ENCODE measurements at regions not wholly inside any gene's neighbourhood (a gene's known extent, or its start where the extent isn't known, plus 50 kb on each side); places are given as distances from the start of the nearest gene placed in this dataset.
"Not testable (repeated sequence)": the region's sequence is repeated elsewhere in the genome, so short reads cannot be mapped to it uniquely, and the experiment has no call there.

DNA sequence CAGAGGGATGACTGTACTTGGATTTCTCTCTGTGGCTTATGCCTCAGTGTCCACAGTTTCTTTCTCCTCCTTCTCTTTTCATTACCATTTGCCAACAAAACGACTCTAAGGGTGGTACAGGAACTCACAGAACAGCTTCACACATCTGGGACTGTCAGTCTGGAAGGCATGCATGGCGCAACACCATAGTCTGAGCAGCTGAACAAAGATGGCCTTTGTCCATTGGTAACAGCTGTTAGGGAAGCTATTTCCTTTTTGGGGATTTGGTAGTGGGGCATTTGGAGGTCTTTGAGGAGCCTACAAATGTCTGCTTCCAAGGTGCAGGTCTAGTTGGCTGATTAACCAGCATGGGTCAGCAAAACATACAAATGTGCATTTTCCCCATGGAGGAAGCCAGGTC, 81.4 kb upstream of the PCDH8 start:
- no peak for DNase-seq

DNA sequence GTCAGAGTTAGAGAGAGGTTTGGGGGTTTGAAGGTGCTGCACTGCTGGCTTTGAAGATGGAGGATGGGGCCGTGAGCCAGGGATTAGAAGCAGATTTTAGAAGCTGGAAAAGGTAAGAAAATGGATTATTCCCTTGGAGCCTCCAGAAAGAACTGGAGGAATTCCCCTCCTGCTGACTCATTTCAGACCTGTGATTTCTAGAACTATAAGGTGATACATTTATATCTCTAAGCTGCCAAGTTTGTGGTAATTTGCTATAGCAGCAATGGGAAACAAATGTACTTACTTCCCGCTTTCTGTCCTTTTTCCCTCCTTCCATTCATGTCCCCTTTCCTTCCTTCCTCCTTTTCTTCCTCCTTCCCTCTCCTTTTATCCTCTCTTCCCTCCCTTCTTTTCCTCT, 78.5 kb upstream of the PCDH8 start:
- no peak for DNase-seq

GRCh38 chr13:52925775-52926285, 77.4 kb upstream of the PCDH8 start:
- no peak for DNase-seq

DNA sequence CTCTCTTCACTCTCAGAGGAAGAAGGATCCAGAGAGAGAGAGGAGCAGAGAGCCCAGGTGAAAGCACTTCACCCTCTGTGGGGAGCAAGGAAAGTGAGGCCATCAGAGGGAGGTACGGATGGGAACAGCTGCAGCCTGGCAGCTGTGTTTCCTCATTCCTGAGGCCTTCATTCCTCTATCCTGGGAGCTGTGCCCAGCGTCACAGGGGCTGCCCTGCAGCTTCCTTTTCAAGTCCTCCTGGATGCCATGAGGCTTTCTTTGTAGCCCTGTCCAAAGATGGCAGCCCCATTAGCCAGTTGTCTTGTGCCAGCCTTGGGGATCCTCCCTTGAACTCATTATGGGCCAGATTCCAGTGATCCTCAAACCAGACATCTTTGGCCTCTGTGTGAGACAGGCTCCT, 76.8 kb upstream of the PCDH8 start:
- no peak for DNase-seq

- no peak for DNase-seq
These were observed 76.1 kb upstream of the PCDH8 start for GRCh38 chr13:52924289-52925148.

DNA sequence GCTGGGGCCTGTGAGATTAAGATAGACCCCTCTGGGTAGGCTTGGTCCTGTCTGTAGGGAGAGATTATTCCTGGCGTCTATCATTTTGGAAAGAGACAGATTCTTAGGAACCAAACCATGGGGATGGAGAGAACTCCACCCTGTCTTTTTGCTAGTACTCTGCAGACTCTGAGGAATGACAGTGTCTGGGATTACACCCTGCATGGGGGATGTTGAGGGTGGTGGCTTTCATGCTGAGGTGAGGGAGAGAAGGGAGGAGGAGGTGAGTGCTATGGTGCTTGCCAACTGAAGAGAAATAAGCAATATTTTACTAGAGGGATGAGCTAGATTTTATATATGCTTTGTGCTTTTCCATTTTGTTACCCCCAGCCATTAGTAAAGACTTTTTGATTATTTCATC, 74.5 kb upstream of the PCDH8 start:
- no peak for DNase-seq

DNA sequence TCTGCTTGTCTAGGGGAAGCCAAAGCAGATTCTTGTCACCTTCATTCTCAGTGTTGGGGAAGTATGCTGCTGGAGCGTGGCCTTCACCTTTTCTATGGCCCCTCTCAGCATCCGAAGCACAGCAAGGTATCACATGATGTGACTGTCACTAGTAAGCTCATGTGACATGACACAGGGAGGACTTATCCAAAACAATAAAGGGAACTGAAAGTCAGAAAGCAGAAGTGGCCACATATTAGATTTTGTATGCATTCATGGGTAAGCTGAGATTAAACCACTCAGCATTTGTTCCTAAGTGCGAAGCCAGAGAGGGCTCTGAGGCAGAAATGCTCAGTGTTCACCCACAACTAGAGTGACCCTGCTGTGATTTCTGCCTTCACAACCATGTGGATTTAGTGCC, 72.8 kb upstream of the PCDH8 start:
- no peak for DNase-seq

GRCh38 chr13:52916486-52916990, 68.1 kb upstream of the PCDH8 start:
- DNase-seq: no peak

DNA sequence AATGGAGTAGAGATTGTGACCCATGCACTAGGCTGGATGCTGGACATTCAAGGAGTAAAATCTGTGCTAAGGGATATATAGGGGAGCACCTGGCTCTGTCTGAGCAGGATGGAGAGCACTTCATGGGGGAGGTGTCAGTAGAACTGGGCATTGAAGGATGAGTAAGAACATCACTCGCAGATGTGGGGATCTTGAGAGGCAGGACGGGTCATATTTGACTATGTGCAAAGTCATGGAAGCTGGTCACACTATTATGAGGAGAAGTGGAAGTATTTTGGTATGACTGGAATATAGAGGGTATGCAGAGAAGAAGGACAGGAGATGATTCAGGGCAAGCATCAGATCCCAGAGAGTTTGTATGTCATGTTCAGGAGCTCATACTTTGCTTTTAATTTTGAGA, 62.9 kb upstream of the PCDH8 start:
- DNase-seq: no peak

DNA sequence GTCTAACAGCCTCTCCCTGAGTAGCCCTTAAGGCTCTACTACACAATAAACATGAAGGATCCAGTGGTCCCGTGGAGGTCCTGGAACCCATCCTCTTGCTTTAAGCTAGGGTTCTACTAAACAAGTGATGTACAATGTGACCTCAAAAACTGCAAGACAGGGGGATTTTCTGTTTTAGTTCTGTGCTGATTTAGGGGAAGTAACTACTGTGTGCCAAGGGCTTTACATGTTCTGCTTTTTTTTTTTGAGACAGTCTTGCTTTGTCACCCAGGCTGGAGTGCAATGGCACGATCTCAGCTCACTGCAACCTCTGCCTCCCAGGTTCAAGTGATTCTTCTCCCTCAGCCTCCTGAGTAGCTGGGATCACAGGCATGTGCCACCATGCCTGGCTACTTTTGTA, 61.9 kb upstream of the PCDH8 start:
- DNase-seq: not testable (repeated sequence)

DNA sequence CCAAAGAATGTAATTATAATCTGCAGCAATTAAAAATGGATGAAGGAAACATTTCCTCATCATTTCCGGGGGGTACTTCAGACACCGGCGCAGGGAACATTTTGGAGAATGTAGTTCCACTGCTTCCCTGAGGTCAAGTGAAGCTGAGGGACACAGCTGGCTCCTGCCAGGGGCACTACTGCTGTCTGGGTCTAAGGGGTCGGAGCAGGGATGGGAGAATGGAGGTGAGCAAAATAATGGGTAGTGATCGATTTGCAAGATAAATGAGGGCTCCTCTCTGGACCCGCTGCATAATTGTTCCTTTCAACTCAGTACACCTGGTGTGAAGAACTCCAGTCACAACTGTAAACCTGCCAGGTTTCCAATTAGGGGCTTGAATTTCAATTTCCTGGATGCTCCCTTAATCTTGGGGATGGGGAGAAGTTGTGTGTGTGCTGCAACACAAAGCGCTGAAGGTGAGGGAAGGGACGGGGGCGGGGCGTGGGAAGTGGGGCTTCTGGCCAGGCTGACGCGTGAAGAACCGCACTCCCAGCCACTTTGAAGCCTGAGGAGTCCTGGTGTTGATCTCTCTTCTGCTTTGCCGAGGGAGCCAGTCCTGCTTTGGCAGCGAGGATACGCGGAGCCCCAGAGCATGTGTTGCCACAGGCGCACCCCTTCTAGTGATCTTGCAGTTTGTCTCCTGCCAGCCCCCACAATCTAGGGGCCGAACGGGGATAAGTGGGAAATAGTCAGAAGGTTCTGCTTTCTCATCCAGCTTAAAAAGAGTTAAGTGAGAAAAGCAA, 57.9 kb upstream of the PCDH8 start:
- DNase-seq: no peak

DNA sequence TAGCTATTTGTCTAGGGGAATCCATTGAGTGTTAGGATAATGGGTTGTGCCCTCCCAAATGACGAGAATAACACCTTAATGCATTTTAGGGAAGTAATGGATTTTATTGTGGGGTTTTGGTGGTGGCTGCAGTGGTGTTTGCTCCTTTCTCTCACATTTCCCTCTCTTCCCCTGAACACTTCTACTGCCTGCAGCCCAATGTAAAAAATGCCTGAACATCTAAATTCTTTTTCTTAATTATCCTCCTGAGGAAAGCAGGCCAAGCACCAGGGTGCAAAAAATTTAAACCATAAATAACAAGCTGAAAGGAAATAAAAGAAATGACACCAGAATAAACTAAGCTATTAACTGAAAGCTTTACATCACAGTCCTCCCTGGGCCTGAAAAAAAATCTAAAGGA, 57.3 kb upstream of the PCDH8 start:
- no peak for DNase-seq

- no peak for DNase-seq
These were observed 54.9 kb upstream of the PCDH8 start for GRCh38 chr13:52903320-52903719.

- DNase-seq: no peak
These were observed 50.8 kb upstream of the PCDH8 start for GRCh38 chr13:52899206-52899605.
